Astrocyte of the hippocampus (primary cell): ENCODE measurements at regions not wholly inside any gene's neighbourhood (a gene's known extent, or its start where the extent isn't known, plus 50 kb on each side); places are given as distances from the start of the nearest gene placed in this dataset.

Experiments
- DNase-seq: peaks from one replicate; pipeline ENCODE4 v3.0.0; 2011; ENCODE audit warnings: low read depth, low spot score

DNA sequence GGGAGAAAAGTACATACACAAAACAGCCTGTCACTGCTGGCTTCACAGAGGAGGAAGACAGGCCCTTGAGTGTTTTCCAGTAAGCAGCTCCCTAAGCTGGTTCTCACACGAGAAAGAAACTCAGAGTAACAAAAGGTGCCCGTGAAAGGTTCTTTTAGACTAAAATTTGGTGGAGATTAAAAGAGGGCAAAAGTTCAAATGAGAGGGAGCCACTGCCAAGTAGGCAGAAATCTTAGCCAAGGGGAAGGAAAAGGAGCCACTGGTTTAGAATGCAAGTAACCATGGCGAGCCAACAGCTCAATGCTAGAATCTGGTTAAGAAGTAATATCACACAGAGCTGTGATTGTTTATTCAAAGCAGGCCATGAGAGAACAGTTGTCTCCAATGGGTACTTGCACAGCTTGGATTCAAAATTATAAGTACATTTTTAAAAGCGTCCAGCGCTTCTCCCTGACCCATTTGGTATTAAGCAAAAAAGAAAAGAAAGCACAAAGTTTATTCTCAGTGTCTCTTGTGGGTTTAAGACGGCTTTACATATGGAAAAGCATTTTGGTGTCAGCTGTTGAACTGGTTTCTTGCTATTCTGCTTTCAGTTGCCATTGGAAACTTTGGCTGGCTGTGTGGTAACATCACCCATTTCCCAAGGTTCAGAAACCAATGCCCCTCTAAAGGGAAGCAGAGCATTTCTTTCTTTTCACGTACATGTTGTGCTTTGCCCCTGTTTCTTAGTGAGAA is 648.5 kb downstream of the RNF144B start:
- DNase-seq: peak; percentile 80

DNA sequence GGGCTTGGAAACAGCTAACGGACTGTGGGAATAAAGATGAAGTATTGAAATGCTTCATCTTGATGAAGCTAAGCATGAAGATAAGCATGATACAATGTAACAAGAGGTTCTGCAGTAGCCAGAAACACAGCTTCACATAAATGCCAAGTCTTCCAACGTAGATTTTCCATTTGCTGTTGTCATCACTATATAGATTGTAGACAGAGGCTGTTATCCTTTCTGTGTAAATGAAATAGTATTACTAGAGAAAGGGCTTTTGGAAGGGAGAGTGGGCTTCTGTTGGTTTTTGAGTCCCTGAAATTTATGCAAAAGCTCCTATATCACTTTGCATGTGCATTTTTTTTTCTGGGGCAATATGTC is 649.0 kb downstream of the RNF144B start:
- no peak for DNase-seq

DNA sequence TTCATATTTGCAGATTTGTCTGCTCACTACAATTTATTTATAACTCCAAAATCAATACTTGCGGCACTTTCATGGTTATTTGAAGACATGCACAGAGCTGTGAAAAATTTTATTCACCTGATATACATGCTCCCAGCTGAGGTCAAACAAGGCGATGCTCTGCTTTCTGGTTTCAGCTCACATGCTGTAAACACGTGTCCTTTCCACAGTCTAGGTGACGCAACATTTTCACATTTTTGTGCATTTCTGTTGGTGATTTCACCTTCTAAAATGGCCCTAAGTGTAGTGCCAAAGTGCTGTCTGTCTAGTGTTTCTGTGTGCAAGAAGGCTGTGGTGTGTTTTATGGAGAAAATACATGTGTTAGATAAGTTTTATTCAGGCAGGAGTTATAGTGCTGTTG is 650.5 kb downstream of the RNF144B start:
- no peak for DNase-seq

DNA sequence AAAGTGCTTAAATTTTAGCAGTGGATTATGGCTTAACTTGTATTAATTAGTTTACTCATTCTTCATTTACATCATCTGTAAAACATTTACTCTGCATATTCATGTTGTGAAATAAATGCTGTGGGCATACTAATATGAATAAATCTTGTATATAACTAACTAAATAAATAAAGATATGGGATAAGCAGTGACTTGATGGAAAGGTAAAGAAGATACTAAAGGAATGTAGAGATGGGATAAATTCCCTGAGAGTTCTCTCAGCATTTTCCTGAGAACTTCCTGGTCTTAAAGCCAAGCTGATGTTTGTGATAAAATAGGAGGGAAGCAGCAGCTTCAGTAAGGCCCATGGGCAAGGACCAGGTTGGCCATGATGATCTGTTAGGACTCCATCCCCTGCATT is 652.1 kb downstream of the RNF144B start:
- DNase-seq: no peak

DNA sequence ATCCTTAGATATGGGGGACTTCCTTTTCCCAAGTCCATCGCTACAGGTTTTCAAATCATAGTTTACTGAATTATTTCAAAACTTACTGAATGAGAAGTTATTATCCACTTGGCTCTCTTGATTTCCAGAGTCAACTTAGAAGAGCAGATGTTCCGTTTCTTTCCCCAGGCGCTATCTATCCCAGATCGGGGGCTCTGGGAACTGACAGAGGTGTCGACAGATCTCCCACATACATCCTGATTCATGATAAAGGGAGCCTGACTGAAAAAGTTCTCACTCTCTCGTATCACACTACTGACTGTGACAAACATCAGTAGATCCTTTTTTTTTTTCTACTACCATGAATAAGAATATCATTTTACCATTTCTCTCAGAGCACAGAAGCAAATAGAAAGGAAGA is 654.8 kb downstream of the RNF144B start:
- no peak for DNase-seq

DNA sequence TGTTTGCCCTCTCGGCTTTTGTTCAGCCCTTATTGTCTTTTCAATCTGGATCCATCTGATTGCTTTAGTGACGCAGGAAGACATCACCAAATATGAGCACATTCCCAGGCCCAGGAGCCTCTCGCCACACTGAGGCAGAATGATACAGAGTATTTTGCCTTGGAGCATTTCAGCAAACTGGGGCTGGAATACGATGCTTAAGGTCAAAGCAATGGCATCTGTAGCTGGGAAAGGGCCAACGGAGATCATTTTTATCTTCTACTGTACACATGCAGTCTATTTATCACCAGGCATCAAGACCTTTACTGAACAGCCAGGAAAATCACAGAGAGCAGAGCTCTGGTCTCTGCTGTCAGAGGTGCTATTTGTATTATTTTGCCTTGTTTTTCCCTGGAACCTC is 655.3 kb downstream of the RNF144B start:
- no peak for DNase-seq

DNA sequence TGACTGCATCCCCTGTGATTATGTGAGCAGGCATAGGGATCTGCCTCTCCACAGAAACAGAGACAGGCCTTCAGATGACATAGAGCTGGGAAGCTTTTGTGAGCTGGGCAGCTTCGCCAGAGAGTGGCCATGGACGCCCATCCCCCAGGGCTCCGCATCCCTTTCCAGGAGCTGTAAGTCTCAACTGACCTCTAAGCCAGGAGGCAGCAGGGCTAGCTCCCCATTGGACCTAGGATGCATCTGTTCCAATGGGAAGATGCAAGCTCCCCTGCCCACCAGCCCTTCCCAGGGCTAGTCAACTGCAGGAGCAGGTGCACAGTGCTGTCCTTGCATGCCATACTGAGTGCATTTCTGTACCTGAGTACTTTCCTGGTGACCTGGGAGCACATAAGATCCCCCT is 663.6 kb downstream of the RNF144B start:
- no peak for DNase-seq

DNA sequence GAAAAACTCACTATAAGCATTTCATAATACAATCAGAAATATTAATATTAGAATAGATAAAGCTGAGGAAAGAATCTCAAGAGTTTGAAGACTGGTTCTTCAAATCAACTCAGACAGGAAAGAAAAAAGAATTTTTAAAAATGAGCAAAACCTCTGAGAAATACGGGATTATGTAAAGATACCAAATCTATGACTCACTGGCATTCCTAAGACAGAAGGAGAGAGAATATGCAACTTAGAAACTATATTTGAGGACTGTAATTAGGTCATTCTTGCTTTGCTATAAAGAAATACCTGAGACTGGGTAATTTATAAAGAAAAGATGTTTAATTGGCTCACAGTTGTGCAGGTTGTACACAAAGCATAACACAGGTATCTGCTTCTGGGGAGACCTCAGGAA is 665.1 kb downstream of the RNF144B start:
- DNase-seq: peak; percentile 58

DNA sequence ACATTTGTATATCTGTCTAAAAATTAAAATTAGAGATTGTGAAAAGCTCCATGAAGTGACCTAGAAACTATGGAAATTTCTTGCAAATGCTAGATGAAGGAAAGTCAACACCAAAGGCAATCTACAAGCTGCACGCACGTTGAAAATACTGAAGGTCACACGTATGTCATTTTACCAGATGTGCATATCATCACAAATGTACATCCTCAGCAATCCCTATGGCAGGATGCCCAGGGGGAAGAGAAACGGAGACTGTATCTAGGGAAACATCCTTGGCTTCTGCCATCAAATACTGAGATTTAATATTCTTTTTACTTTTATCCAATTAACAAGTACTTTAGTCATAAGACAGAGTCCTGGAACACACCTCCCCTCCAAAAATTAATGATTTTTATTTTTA is 672.0 kb downstream of the RNF144B start:
- no peak for DNase-seq

DNA sequence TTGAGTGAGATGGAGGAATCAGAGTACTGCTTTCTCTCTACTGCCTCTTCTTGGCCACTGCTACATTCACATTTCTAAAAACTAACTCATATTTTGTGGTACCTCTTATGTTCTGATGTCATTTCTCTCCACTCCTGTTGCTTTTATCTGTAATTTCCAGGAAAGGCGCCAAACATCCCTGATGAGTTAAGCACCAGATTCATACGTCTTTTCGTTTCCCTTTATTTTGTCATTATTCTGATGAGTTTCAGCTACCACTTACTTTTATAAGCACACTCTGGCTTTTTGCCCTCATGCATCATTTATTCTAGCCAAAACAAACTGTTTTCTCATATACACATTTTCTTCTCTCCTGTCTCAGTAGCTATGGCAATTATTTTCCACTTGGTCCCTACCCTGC is 680.0 kb downstream of the RNF144B start:
- DNase-seq: no peak

DNA sequence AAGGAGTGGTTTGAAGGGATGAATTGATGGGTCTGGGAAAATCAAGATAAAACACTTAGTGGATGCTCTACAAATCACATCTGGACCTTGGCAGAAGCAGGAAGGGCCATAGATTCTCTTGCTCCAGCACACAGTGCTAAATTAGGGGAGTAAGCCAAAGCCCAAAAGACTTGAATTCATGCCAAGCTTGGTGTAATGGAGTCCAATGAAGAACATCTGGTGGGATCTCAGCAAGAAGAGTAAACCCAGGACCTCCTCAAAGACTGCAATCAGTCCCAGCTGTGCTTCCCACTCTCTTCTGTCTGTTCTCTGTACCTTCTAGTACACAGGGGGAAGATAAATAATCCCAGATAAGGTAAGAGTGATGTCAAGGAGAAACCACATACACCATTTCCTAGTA is 683.4 kb downstream of the RNF144B start:
- DNase-seq: no peak

DNA sequence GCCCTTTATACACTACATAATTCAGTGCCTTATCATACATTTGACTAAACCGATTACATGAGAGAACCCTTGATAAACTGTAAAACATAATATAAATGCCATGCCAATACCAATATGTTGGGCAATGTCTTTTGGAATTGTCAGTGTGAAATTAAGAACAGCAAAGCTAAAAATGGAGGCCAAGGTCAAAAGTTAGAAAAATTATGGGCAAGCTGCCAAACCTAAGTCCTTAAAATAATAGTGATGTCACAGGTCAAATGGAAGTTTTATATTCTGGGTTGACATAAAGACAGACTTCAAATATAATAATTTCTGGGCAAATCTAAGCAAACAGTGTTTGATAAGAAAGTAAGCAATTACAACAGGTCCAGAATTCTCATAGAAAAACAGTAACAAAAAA is 696.7 kb downstream of the RNF144B start:
- no peak for DNase-seq

DNA sequence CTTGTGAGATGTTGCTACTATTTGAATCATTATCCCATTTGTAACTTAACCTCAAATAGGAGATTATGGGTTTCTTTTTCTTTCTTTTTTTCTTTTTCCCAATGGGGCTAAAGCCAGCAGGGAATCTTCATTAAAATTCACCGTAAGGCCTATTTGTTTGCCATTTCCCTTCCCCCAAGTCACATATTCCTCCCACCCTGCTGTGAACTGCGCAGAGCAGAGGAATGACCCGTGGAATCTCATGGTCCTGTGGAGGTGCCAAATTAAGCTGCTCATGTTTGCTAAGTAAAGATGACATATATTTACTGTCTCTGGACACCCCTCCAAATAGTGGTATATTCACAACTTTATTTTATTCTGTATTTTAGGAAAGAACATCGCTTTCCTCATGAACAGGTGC is 699.3 kb downstream of the RNF144B start:
- no peak for DNase-seq

DNA sequence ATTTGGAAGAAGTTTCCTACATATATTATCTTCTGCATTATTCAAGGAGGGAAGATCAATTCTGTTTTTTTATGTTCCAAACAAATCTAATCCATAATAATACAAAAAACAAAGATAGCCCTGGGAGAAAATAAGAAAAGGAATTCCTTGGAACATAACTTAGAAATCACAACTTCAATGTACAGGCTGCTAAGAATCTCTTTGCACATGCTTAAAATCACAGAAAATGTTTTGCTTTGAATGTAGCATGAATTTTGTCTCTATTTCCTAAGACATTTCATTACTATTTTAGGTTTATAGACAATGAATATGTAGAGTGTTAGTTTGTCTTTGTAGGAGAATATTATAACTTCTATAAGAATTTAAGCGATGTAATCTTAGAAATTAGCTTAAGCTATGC is 700.1 kb downstream of the RNF144B start:
- no peak for DNase-seq

DNA sequence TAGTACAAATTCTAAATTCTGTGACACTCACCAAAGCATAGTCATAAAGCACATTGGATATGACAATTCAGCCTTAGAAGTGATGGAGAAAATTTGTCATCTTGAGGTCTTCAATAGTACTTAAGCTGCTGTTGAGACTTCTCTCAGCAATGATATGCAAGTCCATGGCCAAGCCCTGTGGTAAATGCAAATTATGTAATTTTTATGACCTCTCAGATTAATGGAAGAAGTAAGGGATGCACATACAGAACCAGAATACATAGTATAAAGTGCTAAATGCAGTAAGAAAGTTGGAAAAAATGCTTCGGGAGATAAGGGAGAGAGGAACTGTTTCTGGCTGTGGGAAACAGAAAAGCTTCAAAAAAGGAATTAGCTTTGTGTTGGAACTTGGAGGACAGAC is 700.7 kb downstream of the RNF144B start:
- no peak for DNase-seq

DNA sequence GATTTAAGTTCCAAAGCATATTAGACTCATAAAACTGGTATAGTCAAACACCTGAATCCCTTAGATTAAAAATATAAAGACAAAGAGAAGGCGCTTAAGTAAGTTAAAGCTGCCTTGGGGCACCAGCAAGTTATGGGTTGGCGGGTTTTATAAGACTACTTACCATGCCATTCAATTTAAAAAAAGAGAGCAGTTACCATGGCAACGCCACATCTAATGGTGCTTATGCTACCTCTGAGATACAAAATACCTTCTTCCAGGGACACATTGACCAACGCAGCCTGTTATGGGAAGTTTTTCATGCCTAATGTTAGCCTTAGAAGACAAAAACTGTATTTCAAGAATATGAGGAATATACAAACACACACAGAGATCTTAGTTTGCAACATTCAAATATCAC is 713.6 kb downstream of the RNF144B start:
- DNase-seq: no peak

DNA sequence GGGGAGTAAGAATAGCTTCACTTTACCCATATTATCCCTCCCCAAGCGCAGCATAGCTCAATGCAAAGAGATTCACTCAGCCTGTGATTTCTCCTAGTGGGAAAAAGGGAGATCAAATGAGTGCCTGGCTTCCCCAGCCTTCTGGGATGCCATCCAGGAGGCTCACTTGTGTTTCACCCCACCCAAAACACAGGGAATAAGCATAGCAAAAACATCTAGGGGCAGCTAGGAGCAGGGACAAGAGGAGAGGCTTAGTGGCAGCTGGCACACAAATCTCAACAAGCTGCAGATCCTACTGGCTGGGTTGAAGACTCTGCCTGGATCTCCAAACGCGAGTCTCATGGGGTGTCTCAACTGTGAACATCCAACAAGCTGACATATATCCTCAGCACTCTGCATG is 715.8 kb downstream of the RNF144B start:
- no peak for DNase-seq

DNA sequence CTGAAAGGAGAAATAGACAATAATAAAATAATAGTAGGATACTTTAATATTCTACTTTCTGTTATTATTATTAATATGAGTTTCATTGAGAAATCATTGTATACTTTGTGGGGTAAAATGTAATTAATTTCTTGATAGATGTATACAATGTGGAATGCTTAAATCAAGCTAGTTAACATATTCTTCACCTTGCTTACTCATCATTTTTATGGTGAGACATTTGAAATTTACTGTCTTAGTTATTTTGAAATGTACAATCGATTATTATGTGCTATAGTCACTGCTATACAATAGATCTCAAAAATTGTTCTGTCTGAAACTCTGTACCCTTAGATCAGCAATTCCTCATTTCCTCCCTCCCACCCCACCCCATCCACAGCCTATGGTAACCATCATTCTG is 720.3 kb downstream of the RNF144B start:
- no peak for DNase-seq

DNA sequence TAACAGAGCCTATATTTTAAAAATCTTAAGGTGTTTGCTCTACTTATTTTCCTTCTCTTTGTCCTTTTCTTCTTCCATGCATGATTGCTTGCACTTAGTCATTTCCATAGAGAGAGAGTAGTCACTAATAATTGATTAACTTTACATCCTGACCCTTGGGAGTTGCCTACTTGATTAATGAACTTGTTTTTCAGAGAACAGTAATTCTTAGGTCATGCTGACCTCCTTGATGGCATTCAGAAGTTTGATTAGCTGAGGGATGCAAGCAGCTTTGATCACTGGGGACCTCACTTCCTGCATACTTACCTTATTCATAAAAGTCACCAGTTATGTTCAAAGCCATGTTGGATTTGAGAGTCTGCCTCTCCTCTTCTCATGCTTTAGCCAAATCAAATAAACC is 715.6 kb upstream of the ID4 start:
- no peak for DNase-seq

DNA sequence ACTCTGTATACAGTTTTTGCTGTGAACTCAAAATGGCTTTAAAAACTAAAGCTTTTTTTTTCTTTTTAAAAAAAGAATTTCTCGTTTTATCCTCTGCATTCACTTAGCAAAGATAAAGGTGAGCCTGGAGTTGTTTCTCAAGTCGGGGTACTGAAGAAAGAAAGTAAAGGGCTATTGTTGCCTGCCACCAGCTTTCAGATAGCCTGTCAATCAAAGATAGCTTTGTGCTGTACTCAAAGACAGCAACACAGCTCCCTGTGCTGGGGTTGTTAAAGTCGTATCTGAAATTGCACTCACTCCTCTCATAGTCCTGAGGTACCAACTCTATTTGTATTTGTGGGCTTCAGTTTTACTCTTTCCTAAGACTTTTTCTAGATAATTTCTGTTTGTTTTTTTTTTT is 710.1 kb upstream of the ID4 start:
- DNase-seq: no peak

DNA sequence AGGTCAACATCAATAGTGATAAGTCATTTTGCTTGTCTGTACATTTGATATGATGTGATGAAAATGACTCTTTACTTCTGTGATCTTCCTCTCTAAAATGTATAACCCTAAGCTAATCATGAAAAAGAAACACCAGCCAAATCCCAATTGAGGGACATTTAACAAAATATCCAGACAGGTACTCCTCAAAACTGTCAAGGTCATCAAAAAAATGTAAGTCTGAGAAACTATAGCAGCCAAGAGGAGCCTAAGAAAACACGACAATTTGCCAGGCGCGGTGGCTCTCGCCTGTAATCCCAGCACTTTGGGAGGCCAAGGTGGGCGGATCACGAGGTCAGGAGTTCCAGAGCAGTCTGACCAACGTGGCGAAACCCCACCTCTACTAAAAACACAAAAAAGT is 708.5 kb upstream of the ID4 start:
- no peak for DNase-seq

DNA sequence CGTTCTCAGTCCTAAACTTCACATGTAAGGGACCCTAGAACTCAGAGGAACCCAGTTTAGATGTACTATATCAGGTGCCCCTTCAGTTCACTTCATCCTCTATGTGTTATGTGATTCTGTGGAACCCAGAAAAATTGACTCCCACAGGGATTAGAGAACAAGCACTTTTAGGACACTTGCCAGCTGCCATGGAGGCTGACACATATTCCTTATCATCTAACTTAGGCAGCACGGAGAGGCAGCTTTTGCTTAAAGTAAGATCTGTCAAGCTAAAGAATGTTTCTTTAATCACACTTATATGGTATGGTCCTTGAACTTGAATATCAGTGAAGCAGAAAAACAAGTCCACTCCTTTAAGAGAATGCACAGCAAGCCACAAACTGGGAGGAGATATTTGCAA is 701.5 kb upstream of the ID4 start:
- peak; percentile 23 for DNase-seq

DNA sequence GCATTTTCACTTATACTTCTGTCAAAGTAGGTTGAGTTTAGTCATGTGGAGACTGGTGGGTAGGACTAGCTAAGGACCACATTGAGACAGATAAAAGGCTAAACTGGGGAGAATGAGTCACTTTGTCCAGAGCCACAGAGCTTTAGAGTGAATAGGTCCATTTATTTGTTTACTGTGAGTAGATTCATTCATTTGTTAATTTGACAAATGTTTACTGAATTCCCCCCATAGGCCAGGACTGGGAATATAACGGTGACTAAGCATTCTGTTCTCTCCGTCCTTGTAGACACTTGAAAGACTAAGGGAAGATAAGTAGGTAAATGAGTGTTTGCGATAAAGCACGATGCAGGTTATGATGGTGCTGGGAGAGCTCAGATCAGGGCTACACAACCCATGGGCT is 699.7 kb upstream of the ID4 start:
- DNase-seq: peak; percentile 41

DNA sequence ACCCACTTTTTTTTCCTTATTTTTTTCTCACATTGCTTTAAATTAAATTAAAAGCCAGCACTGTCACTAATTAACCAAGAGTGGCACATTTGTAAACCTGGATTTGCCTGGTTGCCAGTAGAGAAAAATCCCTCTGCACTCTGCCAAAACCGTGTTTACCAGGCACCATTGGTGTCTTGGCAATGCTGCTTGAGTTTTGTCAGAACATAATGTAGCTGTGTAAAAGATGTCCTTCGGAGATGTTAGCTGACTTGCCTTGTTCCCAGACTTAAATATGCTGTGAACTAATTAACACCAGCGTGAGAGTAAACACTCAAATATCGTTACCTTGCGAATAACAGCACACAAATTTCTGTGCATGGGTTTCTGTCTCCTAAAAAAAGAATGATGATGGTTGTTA is 694.9 kb upstream of the ID4 start:
- DNase-seq: no peak
